Ishikawa (cell line): ENCODE measurements at regions not wholly inside any gene's neighbourhood (a gene's known extent, or its start where the extent isn't known, plus 50 kb on each side); places are given as distances from the start of the nearest gene placed in this dataset.

ENCODE experiments used
- EP300 ChIP-seq: IDR thresholded peaks from 2 replicates; pipeline ENCODE4 v1.6.1; 2012; ENCODE audit warnings: borderline replicate concordance
- TAF1 ChIP-seq: IDR thresholded peaks from 2 replicates; pipeline ENCODE4 v1.6.1; 2012; ENCODE audit warnings: low read depth, mild to moderate bottlenecking

DNA sequence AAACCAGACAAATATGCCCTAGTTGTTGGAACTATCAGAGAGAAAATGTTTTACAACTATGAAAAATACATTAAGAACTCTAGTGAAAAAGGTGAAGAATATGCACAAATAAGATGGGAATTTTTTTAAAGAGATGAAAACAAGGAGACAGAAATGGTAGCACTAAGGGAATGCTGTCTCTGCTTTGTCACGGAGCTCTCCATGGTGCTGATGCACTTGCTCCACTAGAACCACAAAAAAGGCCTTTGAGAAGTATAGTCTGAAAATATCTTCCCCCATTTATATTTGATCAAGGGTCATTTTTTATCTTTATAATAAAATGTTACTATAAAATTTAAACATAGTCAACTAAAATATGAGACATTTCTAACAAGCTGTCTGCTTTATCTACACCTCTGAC is 1655.5 kb upstream of the AGA start:
- TF ChIP-seq TAF1 (no peak), EP300 (no peak)
